ENCODE measurements at regions not wholly inside any gene's neighbourhood (a gene's known extent, or its start where the extent isn't known, plus 50 kb on each side); places are given as distances from the start of the nearest gene placed in this dataset.
"Not testable (repeated sequence)": the region's sequence is repeated elsewhere in the genome, so short reads cannot be mapped to it uniquely, and the experiment has no call there.

DNA sequence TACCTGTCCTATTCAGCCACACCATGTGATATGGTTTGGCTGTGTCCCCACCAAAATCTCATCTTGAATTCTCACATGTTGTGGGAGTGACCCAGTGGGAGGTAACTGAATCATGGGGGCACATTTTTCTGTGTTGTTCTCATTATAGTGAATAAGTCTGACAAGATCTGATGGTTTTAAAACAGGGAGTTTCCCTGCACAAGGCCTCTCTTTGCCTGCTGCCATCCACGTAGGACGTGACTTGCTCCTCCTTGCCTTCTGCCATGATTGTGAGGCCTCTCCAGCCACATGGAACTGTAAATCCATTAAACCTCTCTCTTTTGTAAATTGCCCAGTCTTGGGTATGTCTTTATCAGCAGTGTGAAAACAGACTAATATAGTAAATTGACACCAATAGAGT is 117.7 kb downstream of the ENC1 start:
- TF ChIP-seq, protein P1, sequence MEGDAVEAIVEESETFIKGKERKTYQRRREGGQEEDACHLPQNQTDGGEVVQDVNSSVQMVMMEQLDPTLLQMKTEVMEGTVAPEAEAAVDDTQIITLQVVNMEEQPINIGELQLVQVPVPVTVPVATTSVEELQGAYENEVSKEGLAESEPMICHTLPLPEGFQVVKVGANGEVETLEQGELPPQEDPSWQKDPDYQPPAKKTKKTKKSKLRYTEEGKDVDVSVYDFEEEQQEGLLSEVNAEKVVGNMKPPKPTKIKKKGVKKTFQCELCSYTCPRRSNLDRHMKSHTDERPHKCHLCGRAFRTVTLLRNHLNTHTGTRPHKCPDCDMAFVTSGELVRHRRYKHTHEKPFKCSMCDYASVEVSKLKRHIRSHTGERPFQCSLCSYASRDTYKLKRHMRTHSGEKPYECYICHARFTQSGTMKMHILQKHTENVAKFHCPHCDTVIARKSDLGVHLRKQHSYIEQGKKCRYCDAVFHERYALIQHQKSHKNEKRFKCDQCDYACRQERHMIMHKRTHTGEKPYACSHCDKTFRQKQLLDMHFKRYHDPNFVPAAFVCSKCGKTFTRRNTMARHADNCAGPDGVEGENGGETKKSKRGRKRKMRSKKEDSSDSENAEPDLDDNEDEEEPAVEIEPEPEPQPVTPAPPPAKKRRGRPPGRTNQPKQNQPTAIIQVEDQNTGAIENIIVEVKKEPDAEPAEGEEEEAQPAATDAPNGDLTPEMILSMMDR (IDR thresholded peaks at IDR 0.05), result not testable (repeated sequence)
- not testable (repeated sequence) for TF ChIP-seq POLR2A (IDR thresholded peaks at IDR 0.05)
